ENCODE measurements at regions not wholly inside any gene's neighbourhood (a gene's known extent, or its start where the extent isn't known, plus 50 kb on each side); places are given as distances from the start of the nearest gene placed in this dataset.

- TF ChIP-seq CTCF (IDR thresholded peaks at IDR 0.05), result no peak
- no peak for TF ChIP-seq EZH2 (IDR thresholded peaks at IDR 0.05)
These were observed 801.3 kb downstream of the DNAH5 start for GRCh38 chr5:13143214-13143613.
